ENCODE measurements at regions not wholly inside any gene's neighbourhood (a gene's known extent, or its start where the extent isn't known, plus 50 kb on each side); places are given as distances from the start of the nearest gene placed in this dataset.
"Not testable (repeated sequence)": the region's sequence is repeated elsewhere in the genome, so short reads cannot be mapped to it uniquely, and the experiment has no call there.

DNA sequence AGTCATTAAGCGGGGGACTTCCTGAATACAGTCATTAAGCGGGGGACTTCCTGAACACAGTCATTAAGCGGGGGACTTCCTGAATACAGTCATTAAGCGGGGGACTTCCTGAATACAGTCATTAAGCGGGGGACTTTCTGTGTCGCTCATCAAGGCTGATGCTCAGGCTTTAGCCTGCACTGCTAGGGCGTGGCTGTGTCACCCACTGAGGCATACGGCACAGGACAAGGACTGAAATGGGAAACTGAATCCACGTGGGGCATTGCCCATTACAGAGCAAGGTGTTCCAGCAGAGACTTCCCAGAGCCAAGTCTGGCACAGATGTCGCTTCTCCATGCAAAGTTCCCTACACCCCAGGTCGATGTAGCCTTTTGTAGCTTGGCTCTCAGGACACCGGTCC is 89.9 kb upstream of the FRMD1 start:
- peaks cover 19% of the 10 kb centered on the region for H3K4me1 ChIP-seq (ENCODE audit: control insufficient read depth, insufficient read depth, low read length)
- H3K9me3 ChIP-seq (ENCODE audit: control insufficient read depth, insufficient read depth, low read depth, low read length); H3K27me3 ChIP-seq (ENCODE audit: control insufficient read depth, insufficient read depth, low read length); H3K36me3 ChIP-seq (ENCODE audit: control insufficient read depth, insufficient read depth, low read length); H3K9ac ChIP-seq (ENCODE audit: low read length); H3K27ac ChIP-seq (ENCODE audit: low read depth, low read length); H3K4me3 ChIP-seq (ENCODE audit: low read depth, low read length): not testable (repeated sequence)

DNA sequence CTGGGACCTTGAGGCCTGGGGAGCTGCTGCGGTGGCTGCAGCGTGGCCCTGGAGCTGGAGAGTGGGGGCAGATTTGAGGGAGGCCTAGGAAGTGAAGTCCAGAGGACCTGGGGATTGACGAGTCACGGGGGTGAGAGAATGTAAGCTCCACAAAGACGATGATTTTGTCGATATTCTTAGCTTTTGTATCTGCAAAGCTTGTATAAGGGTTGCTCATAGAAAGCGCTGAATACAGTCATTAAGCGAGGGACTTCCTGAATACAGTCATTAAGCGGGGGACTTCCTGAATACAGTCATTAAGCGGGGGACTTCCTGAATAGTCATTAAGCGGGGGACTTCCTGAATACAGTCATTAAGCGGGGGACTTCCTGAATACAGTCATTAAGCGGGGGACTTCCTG is 89.3 kb upstream of the FRMD1 start:
- not testable (repeated sequence) for H3K27ac ChIP-seq (ENCODE audit: low read depth, low read length); H3K27me3 ChIP-seq (ENCODE audit: control insufficient read depth, insufficient read depth, low read length); H3K36me3 ChIP-seq (ENCODE audit: control insufficient read depth, insufficient read depth, low read length); H3K9me3 ChIP-seq (ENCODE audit: control insufficient read depth, insufficient read depth, low read depth, low read length); H3K4me3 ChIP-seq (ENCODE audit: low read depth, low read length); H3K9ac ChIP-seq (ENCODE audit: low read length)
- H3K4me1 ChIP-seq (ENCODE audit: control insufficient read depth, insufficient read depth, low read length), result peaks cover 15% of the 10 kb centered on the region

DNA sequence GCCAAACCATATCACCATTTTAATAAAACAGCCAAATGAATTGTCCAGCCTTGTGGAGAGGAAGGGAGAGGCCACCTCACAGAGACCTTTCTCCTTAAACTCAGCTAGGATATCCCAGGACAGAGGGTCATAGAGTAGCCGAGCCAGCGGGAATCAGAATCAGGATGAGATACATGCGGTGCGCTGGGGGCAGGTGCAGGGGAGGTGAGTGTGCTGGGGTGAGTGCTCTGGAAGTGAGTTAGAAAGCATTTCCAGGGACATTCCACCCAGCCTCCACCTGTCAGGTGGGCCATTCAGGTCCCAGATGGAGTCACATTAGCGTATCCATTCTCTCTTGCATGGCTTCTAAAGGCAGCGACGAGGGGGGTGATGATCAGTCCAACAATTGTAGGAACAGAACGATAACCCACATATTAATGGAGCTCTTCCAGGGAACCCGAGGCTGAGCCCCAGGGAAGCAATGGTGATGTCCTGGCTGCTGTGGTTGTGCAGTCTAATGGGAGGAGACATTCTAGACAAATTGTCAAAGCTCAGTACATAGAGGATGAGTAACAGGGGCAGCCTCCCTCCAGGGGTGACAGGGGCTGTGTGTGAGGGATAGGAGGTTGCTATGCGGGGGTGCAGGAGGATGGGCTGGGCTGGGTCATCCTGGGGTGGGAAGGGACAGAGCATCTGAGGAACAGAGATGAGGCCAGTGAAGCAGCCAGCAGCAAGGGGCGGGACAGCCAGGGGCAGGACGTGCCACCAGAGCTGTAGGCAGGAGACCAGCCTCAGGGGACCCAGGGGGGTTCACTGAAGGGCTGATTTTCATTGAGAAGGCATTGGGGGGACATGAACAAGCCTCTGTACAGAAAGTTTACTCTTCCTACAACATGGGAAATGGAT is 88.7 kb upstream of the FRMD1 start:
- Histone ChIP-seq H3K27ac (ENCODE audit: low read depth, low read length) (no peak overlapping the region), H3K9me3 (ENCODE audit: control insufficient read depth, insufficient read depth, low read depth, low read length) (no peaks in the 10 kb centered on the region), H3K9ac (ENCODE audit: low read length) (no peak overlapping the region), H3K27me3 (ENCODE audit: control insufficient read depth, insufficient read depth, low read length) (no peaks in the 10 kb centered on the region), H3K4me1 (ENCODE audit: control insufficient read depth, insufficient read depth, low read length) (peaks cover 9% of the 10 kb centered on the region), H3K4me3 (ENCODE audit: low read depth, low read length) (no peak overlapping the region), H3K36me3 (ENCODE audit: control insufficient read depth, insufficient read depth, low read length) (no peaks in the 10 kb centered on the region)

DNA sequence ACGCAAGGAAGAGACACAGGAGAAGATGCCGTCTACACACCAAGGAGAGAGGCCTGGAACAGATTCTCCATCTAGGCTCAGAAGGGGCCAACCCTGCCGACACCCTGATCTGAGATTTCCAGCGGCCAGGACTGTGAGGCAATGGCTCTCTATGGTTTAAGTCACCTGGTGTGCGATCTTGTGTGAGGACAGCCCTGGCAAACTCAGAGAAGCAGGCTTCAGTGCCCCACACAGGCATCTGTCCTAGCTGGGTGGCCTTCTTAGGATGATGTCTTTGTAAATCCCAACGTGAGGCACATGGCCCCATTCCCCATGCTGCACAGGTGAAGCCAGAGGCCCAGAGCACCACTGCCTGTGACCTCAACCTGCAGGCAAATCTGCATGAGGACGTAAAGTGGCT is 87.6 kb upstream of the FRMD1 start:
- no peak overlapping the region for H3K4me3 ChIP-seq (ENCODE audit: low read depth, low read length)
- no peaks in the 10 kb centered on the region for H3K27me3 ChIP-seq (ENCODE audit: control insufficient read depth, insufficient read depth, low read length)
- H3K4me1 ChIP-seq (ENCODE audit: control insufficient read depth, insufficient read depth, low read length), result no peaks in the 10 kb centered on the region
- no peak overlapping the region for H3K27ac ChIP-seq (ENCODE audit: low read depth, low read length)
- no peak overlapping the region for H3K9ac ChIP-seq (ENCODE audit: low read length)
- H3K36me3 ChIP-seq (ENCODE audit: control insufficient read depth, insufficient read depth, low read length), result no peaks in the 10 kb centered on the region
- H3K9me3 ChIP-seq (ENCODE audit: control insufficient read depth, insufficient read depth, low read depth, low read length), result no peaks in the 10 kb centered on the region

DNA sequence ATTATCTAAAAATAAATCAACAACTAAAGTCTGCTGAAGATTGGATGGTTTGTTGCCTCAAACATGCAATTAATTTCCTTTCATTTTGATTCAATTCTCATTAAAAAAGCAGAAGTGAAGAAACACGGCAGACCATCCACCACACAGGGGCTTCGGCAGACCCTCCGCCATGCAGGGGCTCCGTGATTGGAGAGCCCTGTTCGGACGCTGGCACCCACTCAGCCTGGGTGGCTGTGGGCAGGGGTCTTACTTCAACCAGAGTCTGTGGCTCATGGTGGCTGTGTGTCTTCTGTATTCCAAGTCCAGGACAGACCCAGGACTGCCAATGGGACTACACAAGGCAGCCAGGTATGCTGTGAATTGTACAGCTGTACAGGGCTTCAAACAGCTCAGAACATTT is 86.9 kb upstream of the FRMD1 start:
- no peak overlapping the region for H3K4me3 ChIP-seq (ENCODE audit: low read depth, low read length)
- H3K9ac ChIP-seq (ENCODE audit: low read length), result no peak overlapping the region
- no peaks in the 10 kb centered on the region for H3K36me3 ChIP-seq (ENCODE audit: control insufficient read depth, insufficient read depth, low read length)
- no peaks in the 10 kb centered on the region for H3K4me1 ChIP-seq (ENCODE audit: control insufficient read depth, insufficient read depth, low read length)
- no peaks in the 10 kb centered on the region for H3K27me3 ChIP-seq (ENCODE audit: control insufficient read depth, insufficient read depth, low read length)
- H3K27ac ChIP-seq (ENCODE audit: low read depth, low read length), result no peak overlapping the region
- H3K9me3 ChIP-seq (ENCODE audit: control insufficient read depth, insufficient read depth, low read depth, low read length), result no peaks in the 10 kb centered on the region

DNA sequence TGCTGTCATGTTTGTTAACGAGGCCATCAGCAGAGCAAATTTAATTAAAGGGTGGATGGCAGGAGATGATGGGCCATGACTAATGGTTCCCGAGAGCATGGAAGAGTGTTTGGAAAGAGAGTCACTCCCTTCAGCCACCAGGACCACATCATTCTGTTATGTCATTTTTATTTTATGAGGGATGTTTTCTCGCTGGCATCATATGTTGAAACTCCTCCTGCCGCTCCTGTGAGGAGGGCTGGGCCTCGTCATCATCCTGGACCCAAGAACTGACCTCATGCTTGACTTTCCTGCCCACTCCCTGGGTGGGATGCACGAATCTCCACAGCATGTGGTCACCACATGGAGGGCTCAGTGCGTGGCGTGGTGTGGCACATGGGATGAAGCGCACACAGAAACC is 86.4 kb upstream of the FRMD1 start:
- Histone ChIP-seq H3K9me3 (ENCODE audit: control insufficient read depth, insufficient read depth, low read depth, low read length) (no peaks in the 10 kb centered on the region), H3K4me1 (ENCODE audit: control insufficient read depth, insufficient read depth, low read length) (no peaks in the 10 kb centered on the region), H3K9ac (ENCODE audit: low read length) (no peak overlapping the region), H3K27ac (ENCODE audit: low read depth, low read length) (no peak overlapping the region), H3K36me3 (ENCODE audit: control insufficient read depth, insufficient read depth, low read length) (no peaks in the 10 kb centered on the region), H3K27me3 (ENCODE audit: control insufficient read depth, insufficient read depth, low read length) (no peaks in the 10 kb centered on the region), H3K4me3 (ENCODE audit: low read depth, low read length) (no peak overlapping the region)

DNA sequence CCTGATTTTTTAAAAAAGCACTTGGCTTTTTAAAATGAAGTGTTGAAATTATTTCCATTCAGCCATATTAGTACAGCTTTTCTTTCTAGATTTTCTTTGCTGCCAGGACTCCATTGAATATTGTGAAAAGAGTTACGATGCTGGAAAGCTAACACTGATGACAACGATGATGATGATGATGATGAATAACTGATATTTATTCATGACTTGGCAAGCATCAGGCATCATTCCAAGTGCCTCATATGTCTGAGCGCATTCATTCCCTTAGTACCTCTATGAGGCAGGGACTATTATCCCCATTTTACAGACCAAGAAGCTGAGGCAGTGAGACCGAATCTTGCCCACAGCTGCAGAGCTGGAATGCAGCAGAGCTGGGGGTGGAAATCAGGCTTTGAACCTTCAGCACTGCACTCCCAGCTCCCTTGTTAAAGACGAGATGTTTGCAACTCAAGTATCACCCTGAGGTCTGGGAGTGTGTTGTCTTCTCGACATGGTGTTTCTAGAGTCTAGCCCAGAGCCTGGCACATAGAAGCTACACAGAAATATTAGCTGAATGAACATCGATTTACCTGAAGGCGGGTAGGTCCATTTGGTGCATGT is 85.5 kb upstream of the FRMD1 start:
- no peak overlapping the region for H3K27ac ChIP-seq (ENCODE audit: low read depth, low read length)
- no peaks in the 10 kb centered on the region for H3K4me1 ChIP-seq (ENCODE audit: control insufficient read depth, insufficient read depth, low read length)
- H3K27me3 ChIP-seq (ENCODE audit: control insufficient read depth, insufficient read depth, low read length), result no peaks in the 10 kb centered on the region
- H3K9me3 ChIP-seq (ENCODE audit: control insufficient read depth, insufficient read depth, low read depth, low read length), result no peaks in the 10 kb centered on the region
- H3K4me3 ChIP-seq (ENCODE audit: low read depth, low read length), result no peak overlapping the region
- no peaks in the 10 kb centered on the region for H3K36me3 ChIP-seq (ENCODE audit: control insufficient read depth, insufficient read depth, low read length)
- no peak overlapping the region for H3K9ac ChIP-seq (ENCODE audit: low read length)

DNA sequence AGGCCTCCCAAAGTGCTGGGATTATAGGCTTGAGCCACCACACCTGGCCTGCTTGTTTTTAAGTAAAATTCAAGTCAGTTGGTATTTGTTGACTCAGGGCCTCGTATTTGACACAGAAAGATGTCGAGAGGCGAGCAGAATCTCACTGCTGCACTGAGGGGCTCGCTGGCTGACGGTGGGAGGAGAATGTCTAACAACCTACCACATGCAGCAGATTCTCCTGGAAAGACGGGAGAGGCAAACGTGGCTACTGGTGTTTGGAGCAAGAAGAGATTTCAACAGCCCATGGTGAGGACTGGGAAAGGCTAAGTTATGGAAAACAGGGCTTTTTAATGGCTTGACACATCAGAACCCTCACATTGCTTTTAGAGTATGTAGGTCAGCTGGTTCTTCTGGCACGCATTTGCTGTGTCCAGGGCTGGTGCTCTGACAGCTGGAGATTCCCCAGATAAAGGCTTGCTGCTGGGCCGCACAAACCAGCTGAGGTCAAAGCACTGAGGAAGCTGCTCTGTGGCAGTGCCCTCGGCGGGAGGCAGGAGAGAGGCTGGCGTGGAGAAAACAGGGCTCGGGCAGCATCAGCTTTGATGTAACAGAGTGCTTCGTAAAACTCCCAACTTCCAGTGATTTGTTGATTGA is 84.2 kb upstream of the FRMD1 start:
- H3K27me3 ChIP-seq (ENCODE audit: control insufficient read depth, insufficient read depth, low read length), result no peaks in the 10 kb centered on the region
- H3K9ac ChIP-seq (ENCODE audit: low read length), result no peak overlapping the region
- H3K27ac ChIP-seq (ENCODE audit: low read depth, low read length), result no peak overlapping the region
- H3K36me3 ChIP-seq (ENCODE audit: control insufficient read depth, insufficient read depth, low read length), result no peaks in the 10 kb centered on the region
- no peak overlapping the region for H3K4me3 ChIP-seq (ENCODE audit: low read depth, low read length)
- no peaks in the 10 kb centered on the region for H3K9me3 ChIP-seq (ENCODE audit: control insufficient read depth, insufficient read depth, low read depth, low read length)
- H3K4me1 ChIP-seq (ENCODE audit: control insufficient read depth, insufficient read depth, low read length), result peaks cover 5% of the 10 kb centered on the region

DNA sequence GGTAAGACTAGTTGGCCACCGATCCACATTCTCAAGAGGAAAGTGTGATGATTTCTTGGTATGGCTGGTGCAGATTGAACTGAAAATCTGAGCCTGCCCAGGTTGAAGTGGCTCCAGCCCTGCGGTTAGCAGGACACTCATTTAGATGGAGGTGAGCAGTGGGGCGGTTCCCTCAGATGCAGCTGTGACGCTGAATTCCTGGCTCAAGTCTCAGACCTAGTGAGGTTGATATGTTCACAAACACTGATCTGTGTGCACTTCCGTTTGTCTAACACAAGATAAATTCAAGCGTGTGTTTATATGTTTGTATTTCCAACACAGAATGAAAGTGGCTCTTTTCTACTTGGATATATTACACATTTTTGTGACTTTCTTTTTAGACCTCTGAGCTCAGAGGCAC is 83.4 kb upstream of the FRMD1 start:
- H3K9me3 ChIP-seq (ENCODE audit: control insufficient read depth, insufficient read depth, low read depth, low read length), result no peaks in the 10 kb centered on the region
- peaks cover 14% of the 10 kb centered on the region for H3K4me1 ChIP-seq (ENCODE audit: control insufficient read depth, insufficient read depth, low read length)
- H3K4me3 ChIP-seq (ENCODE audit: low read depth, low read length), result no peak overlapping the region
- H3K27ac ChIP-seq (ENCODE audit: low read depth, low read length), result no peak overlapping the region
- no peaks in the 10 kb centered on the region for H3K27me3 ChIP-seq (ENCODE audit: control insufficient read depth, insufficient read depth, low read length)
- no peaks in the 10 kb centered on the region for H3K36me3 ChIP-seq (ENCODE audit: control insufficient read depth, insufficient read depth, low read length)
- H3K9ac ChIP-seq (ENCODE audit: low read length), result no peak overlapping the region

DNA sequence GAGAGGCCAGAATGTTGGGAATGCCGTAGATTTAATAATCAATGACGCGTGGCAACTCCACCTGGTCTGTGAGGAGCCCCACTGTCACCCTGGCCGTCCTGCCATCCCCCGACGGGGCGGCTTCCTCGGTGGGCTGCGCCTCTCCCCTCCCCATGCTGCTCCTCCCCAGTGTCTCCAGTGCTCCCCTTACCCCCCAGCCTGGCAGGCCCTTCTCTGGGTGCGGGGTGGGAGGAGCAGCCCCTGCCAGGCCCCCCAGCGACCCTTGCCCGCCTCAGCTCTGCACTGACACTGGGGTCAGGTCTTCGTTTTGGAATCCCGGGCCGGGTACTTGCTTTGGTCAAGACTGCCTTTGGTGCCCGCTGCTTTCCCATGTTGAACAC is 82.3 kb upstream of the FRMD1 start:
- H3K9me3 ChIP-seq (ENCODE audit: control insufficient read depth, insufficient read depth, low read depth, low read length), result no peaks in the 10 kb centered on the region
- H3K27me3 ChIP-seq (ENCODE audit: control insufficient read depth, insufficient read depth, low read length), result no peaks in the 10 kb centered on the region
- H3K4me3 ChIP-seq (ENCODE audit: low read depth, low read length), result no peak overlapping the region
- H3K36me3 ChIP-seq (ENCODE audit: control insufficient read depth, insufficient read depth, low read length), result no peaks in the 10 kb centered on the region
- H3K4me1 ChIP-seq (ENCODE audit: control insufficient read depth, insufficient read depth, low read length), result peaks cover 20% of the 10 kb centered on the region
- H3K9ac ChIP-seq (ENCODE audit: low read length), result no peak overlapping the region
- no peak overlapping the region for H3K27ac ChIP-seq (ENCODE audit: low read depth, low read length)
